H1 (cell line): ENCODE measurements at regions not wholly inside any gene's neighbourhood (a gene's known extent, or its start where the extent isn't known, plus 50 kb on each side); places are given as distances from the start of the nearest gene placed in this dataset.

Experiments used
- CHD1 ChIP-seq: IDR thresholded peaks from 2 replicates; pipeline ENCODE4 v1.6.1; 2012; ENCODE audit warnings: low read depth, low read length, improper control_type of control experiment
- EP300 ChIP-seq, 2 experiments: IDR thresholded peaks; 1 replicate in 1 of 2; 2 replicates in 1 of 2; pipeline ENCODE4 v1.6.1; 2011 to 2012; ENCODE audit warnings: low read depth in 2 of 2, low read length in 2 of 2, mild to moderate bottlenecking in 2 of 2, borderline replicate concordance in 1 of 2, inconsistent platforms in 1 of 2, moderate library complexity in 1 of 2
- EZH2 ChIP-seq: fragments of 200-600 bp; sonication (generic); IDR thresholded peaks from 2 replicates; pipeline ENCODE4 v1.7.1; 2012; ENCODE audit warnings: low read depth, mild to moderate bottlenecking, moderate library complexity, low read length, inconsistent platforms; ENCODE audit not compliant: severe bottlenecking
- KDM1A ChIP-seq: fragments of 200-600, 300-600 bp; sonication (generic); IDR thresholded peaks from 2 replicates; pipeline ENCODE4 v1.7.1; 2016; ENCODE audit warnings: mild to moderate bottlenecking, low read length, borderline replicate concordance
- NANOG ChIP-seq: IDR thresholded peaks from 2 replicates; pipeline ENCODE4 v1.6.1; 2011; ENCODE audit warnings: low read length, low read depth, mild to moderate bottlenecking, inconsistent platforms; ENCODE audit not compliant: insufficient read depth, poor library complexity, severe bottlenecking
- NRF1 ChIP-seq: IDR thresholded peaks from 2 replicates; pipeline ENCODE4 v1.6.1; 2011; ENCODE audit warnings: mild to moderate bottlenecking, low read depth, low read length, improper control_type of control experiment
- POLR2A ChIP-seq, 2 experiments: IDR thresholded peaks; 1 replicate in 1 of 2; 2 replicates in 1 of 2; pipeline ENCODE4 v1.6.1; 2011; ENCODE audit warnings: low read depth in 2 of 2, low read length in 2 of 2, mild to moderate bottlenecking in 2 of 2; ENCODE audit errors: control extremely low read depth in 1 of 2
- POLR2AphosphoS5 ChIP-seq: IDR thresholded peaks from 2 replicates; pipeline ENCODE4 v1.6.1; 2011; ENCODE audit warnings: low read depth, low read length
- SIRT6 ChIP-seq: IDR thresholded peaks from one replicate; pipeline ENCODE4 v1.7.1; 2012; ENCODE audit warnings: low read length, inconsistent platforms
- SP1 ChIP-seq: IDR thresholded peaks from 2 replicates; pipeline ENCODE4 v1.6.1; 2011; ENCODE audit warnings: low read depth, low read length
- SP4 ChIP-seq: IDR thresholded peaks from 2 replicates; pipeline ENCODE4 v1.6.1; 2012; ENCODE audit warnings: low read length, inconsistent platforms
- TF ChIP-seq, protein P1 (sequence below): IDR thresholded peaks from 2 replicates; pipeline ENCODE4 v1.6.1; 2011; ENCODE audit warnings: low read depth, mild to moderate bottlenecking, low read length; ENCODE audit not compliant: insufficient read depth
- TF ChIP-seq, protein P2 (sequence below), 3 experiments: IDR thresholded peaks; 1 replicate in 2 of 3; 2 replicates in 1 of 3; pipeline versions ENCODE4 v1.5.1 to v1.6.1; 2011; ENCODE audit warnings: low read length in 3 of 3, mild to moderate bottlenecking in 3 of 3, inconsistent platforms in 2 of 3, low read depth in 1 of 3, moderate library complexity in 1 of 3; ENCODE audit not compliant: insufficient read depth in 1 of 3; ENCODE audit errors: control extremely low read depth in 1 of 3

DNA sequence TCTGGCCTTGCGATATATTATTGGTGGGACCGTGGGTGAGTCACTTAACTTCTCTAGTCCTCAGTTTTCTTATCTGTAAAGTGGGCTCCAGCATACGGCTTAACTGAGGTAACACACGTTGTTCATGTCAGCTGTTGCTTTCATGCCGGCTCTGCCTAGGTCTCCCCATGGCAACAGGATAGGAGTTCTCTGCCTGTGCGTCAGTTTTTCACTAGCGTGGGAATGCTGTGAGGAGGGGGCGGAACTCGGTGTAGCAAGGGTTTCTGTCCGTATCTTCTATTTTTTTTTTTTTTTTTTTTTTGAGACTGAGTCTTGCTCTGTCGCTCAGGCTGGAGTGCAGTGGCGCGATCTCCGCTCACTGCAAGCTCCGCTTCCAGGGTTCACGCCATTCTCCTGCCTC lies 758.5 kb upstream of the RBFOX1 start:
- TF ChIP-seq CHD1 (no peak), SP1 (no peak), POLR2A (IDR thresholded peaks at IDR 0.05; ENCODE audit: control extremely low read depth in 1 of 2, low read depth in 2 of 2, low read length in 2 of 2) (no peak), EZH2 (no peak), NRF1 (no peak), EP300 (IDR thresholded peaks at IDR 0.05; ENCODE audit: borderline replicate concordance in 1 of 2, low read depth in 2 of 2, low read length in 2 of 2) (no peak), SP4 (no peak), SIRT6 (no peak), KDM1A (no peak), NANOG (no peak), POLR2AphosphoS5 (no peak)
- TF ChIP-seq, protein P1, sequence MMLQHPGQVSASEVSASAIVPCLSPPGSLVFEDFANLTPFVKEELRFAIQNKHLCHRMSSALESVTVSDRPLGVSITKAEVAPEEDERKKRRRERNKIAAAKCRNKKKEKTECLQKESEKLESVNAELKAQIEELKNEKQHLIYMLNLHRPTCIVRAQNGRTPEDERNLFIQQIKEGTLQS = no peak
- TF ChIP-seq, protein P2, sequence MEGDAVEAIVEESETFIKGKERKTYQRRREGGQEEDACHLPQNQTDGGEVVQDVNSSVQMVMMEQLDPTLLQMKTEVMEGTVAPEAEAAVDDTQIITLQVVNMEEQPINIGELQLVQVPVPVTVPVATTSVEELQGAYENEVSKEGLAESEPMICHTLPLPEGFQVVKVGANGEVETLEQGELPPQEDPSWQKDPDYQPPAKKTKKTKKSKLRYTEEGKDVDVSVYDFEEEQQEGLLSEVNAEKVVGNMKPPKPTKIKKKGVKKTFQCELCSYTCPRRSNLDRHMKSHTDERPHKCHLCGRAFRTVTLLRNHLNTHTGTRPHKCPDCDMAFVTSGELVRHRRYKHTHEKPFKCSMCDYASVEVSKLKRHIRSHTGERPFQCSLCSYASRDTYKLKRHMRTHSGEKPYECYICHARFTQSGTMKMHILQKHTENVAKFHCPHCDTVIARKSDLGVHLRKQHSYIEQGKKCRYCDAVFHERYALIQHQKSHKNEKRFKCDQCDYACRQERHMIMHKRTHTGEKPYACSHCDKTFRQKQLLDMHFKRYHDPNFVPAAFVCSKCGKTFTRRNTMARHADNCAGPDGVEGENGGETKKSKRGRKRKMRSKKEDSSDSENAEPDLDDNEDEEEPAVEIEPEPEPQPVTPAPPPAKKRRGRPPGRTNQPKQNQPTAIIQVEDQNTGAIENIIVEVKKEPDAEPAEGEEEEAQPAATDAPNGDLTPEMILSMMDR (IDR thresholded peaks at IDR 0.05; ENCODE audit: control extremely low read depth in 1 of 3, insufficient read depth in 1 of 3, low read depth in 1 of 3, low read length in 3 of 3) = no peak
